ENCODE measurements at regions not wholly inside any gene's neighbourhood (a gene's known extent, or its start where the extent isn't known, plus 50 kb on each side); places are given as distances from the start of the nearest gene placed in this dataset.
"Not testable (repeated sequence)": the region's sequence is repeated elsewhere in the genome, so short reads cannot be mapped to it uniquely, and the experiment has no call there.

DNA sequence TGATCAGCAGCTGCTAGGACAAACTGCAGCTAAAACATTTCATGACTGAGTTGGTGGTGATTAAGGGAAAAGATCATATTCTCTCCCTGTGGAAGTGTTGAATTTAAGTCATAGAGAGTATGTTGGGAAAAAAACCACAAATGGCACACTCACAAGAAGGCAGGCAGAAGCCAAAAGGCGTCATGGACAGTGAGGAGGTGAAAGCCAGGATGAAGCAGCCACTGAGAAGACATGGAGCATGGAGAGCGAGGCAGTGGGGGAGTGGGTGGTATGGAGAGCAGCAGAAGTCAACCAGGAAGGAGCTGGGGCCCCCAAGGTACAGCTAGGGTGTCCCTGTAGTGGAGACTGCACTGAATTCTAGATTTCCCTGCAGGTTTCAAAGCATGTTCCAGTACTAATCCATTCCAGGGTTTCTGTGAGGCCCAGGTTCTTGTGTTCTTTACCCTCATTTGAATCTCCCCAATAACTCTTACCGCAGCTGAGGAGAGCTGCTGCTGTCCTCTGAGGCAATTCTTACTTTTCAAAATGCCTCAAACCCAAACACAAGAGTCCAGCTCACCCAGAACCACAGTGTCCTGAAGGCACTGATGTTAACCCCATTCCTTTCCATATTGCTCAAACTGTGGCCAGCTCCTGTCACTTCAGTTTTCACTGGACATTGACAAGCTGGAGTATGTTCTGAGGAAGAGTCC, 191.8 kb upstream of the E2F8 start:
- no peaks in the 10 kb centered on the region for H3K9me3 Mint-ChIP-seq
- peaks cover 2% of the 10 kb centered on the region for H3K36me3 Mint-ChIP-seq
- H3K4me1 Mint-ChIP-seq, result peaks cover 58 to 77% (median 65%) of the 10 kb centered on the region in 3 donors
- peak overlapping the region; percentile 15 to 89 (median 76) for H3K27ac Mint-ChIP-seq
- H3K27me3 Mint-ChIP-seq, result peaks cover 8% of the 10 kb centered on the region
- H3K4me3 Mint-ChIP-seq, result peak overlapping the region; percentile 53 to 87 (median 77)

DNA sequence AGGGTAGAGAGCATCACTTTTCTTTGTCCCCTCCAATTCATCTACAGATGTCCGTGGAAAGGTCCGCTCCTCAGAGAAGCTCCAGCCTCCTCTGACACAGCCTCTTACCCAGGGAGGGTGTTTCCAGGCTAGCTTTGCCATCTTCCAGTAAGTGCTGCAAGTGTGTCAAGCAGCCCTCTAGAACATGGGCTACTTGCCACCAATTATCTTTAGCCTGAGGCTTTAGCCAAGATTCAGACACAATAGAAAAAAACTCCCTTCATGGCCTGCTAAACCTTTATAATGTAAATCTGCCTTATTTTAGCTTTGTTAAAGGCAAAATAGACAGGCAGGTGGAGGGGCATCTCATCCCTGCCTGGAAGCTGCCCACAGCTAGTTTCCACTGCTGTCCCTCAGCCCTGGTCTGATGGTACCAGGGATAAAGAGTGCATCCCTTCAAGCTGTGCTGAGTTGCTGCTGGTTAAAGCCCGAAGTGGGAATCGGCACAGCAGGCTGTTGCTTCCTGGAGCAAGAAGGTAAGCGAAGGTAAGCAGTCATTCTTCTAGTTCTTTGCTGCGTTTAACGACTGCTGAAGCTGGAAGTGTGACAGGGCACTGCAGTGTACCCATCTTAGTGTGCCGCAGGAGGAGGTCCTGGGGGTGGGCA, 190.1 kb upstream of the E2F8 start:
- Mint-ChIP-seq H3K4me3 (peak overlapping the region in 1 of 4 donors; percentile 39), H3K36me3 (peaks cover 2% of the 10 kb centered on the region), H3K27me3 (peaks cover 6% of the 10 kb centered on the region), H3K27ac (no peak overlapping the region), H3K4me1 (peaks cover 53 to 76% (median 59%) of the 10 kb centered on the region in 3 donors), H3K9me3 (no peaks in the 10 kb centered on the region)

DNA sequence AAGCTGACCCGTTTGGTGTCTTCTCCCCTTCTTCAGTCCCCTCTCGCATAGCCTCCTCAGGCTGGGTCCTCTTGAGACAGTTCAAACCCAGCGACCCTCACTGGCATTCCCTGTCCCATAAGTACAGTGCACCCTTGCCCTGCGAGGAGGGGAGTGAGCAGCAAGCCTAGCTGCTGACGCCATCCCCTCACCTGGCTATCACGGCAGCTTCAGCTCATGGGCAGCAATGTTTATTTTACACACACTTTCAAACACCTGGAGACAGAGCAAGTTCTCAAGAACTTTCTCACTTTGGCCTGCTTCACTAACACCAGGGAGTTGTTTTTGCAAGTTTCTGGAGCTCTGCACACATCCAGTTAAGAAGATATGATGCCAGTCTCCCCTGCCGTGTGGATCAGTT, 189.6 kb upstream of the E2F8 start:
- Mint-ChIP-seq H3K4me3 (no peak overlapping the region), H3K36me3 (peaks cover 2% of the 10 kb centered on the region), H3K4me1 (peaks cover 57 to 74% (median 58%) of the 10 kb centered on the region in 3 donors), H3K9me3 (no peaks in the 10 kb centered on the region), H3K27ac (no peak overlapping the region), H3K27me3 (peaks cover 9% of the 10 kb centered on the region)

DNA sequence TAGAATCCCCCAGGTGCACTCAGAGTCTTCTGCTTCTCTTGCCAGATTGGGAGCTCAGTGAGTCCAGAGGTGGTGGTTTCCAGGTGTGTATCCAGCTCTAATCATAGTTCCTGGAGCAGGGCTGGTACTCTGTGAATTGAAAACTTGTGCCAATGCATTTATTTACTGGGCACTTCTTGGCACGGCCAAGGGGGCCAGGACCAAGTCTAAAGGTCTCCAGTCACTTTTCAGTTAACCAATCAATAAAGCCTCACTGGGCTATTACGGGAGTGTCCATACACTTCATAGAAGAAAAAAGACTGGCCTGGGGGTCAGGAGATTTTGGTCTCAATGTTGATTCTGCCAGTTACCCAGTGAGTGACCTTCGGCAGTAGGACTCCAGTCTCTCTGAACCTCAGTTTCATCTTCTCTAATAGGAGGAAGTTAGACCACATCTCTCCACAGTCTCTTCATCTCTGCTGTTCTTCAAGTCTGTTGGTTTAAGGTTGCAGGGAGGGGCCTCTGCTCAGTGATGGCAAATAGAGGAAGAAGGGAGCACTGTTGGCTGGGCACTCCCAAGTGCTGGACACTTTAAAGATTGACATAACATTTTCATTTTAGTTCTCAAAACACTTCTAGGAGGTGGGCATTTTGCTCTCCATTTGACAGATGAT, 188.5 kb upstream of the E2F8 start:
- Mint-ChIP-seq H3K9me3 (no peaks in the 10 kb centered on the region), H3K36me3 (no peaks in the 10 kb centered on the region), H3K4me1 (peaks cover 52 to 69% (median 55%) of the 10 kb centered on the region in 3 donors), H3K27me3 (peaks cover 11% of the 10 kb centered on the region), H3K27ac (peak overlapping the region in 1 of 3 donors; percentile 89), H3K4me3 (peak overlapping the region in 2 of 4 donors; percentile 63 to 69)

DNA sequence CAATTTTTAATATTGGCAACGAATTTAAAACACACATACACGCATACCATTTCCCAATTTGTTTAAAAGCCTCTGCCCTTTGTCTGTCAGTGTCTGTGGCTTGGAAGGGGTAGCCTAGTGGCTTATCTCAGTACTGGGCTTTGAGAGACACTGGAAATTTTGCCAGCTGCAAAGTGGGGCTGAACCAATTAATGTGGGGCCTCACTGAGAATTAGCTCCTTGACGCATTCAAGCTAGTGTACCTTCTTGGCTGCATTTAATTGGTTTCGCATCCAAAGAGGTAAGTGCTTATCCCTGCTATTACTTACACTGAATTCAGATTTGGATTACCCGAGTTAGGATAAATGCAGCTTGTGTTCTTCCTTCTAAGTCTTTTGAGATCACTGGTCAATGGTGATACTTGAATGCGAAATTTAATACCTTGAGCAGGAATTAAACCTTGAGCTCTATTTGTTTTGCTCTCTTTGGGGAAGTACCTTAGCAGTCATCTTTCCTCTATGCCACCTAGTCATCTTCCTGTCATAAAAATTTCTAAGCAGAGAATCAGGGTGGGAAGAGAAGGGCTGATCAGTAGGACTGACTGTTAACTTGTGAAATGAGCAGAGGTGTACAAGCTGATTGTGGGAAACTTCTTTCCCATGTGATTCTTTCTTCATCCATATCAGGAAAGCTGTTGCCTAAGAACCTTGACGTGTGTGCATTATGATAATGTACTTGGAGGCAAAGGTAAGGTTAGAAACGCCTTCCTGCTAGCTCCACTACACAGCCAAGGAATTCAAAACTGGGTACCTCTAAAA, 187.7 kb upstream of the E2F8 start:
- peak overlapping the region in 1 of 3 donors; percentile 57 for H3K27ac Mint-ChIP-seq
- no peaks in the 10 kb centered on the region for H3K36me3 Mint-ChIP-seq
- H3K27me3 Mint-ChIP-seq, result peaks cover 10% of the 10 kb centered on the region
- no peaks in the 10 kb centered on the region for H3K9me3 Mint-ChIP-seq
- peak overlapping the region in 1 of 4 donors; percentile 69 for H3K4me3 Mint-ChIP-seq
- H3K4me1 Mint-ChIP-seq, result peaks cover 44 to 61% (median 46%) of the 10 kb centered on the region in 3 donors

DNA sequence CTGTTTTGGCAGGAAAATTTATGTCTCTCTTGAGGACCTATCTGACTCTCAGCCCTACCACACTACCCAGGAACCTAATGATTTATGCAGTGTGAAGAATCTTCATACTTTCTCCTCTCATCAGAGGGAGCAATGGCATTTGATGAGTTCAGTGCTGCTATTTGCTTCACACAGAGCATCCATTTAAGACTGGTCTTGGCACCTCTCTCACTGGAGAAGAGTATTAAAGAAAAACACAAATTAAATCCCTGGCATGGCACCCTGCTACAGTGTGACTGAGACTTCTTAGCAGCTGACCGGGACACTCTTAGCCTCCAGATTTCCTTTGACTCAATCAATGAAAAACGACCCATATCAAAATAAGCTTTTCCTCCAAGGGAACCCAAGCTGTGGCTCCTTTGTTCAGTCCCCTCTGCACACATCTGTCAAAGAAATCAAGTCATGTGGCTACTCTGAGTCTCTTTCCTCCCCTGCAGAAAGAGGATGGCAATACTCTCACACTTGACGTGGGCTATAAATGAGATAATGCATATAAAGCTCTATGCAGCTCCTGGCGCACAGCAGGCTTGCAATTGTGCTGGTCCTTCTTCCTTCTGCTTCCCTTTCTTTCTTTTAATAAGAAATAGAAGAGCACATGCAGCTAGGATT, 186.1 kb upstream of the E2F8 start:
- Mint-ChIP-seq H3K9me3 (no peaks in the 10 kb centered on the region), H3K36me3 (no peaks in the 10 kb centered on the region), H3K4me3 (peak overlapping the region in 2 of 4 donors; percentile 19 to 46), H3K27ac (no peak overlapping the region), H3K4me1 (peaks cover 30 to 50% (median 35%) of the 10 kb centered on the region in 3 donors), H3K27me3 (peaks cover 10% of the 10 kb centered on the region)

DNA sequence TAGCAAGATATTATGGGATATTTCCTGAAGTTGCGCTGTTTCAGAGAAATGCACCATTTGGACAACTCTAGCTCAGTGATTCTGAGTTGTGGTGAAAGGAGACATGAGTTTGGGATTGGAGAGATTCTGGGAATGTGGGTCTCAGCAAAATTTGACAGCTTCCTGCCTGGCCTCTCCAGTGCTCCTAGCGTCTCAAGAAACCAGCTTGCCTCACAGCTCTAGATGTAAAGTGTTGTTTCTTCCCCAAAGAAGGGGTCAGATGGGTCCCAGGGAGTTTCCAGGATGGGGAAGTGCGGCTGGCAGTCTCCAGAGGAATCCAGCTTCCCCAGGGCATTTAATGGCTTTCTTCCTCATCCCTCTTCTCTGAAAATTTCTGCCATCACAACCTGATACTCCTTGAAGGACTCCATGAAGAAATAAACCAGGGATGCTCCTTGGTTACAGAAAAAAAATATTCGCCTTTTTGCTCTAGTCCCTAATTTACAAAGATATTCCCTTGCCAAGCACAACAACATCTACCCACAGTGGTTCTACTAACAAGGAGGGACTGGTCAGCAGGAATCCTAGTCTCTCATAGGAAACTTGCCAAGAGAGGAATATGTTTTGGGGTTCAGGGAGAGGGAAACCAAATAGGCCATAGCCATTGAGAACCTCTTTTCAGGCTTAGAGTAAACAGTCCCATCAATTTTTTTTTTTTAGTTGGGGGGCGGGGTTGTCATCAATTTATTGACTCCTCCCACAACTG, 185.4 kb upstream of the E2F8 start:
- H3K27me3 Mint-ChIP-seq, result peaks cover 10% of the 10 kb centered on the region
- H3K27ac Mint-ChIP-seq, result peak overlapping the region in 1 of 3 donors; percentile 10
- H3K9me3 Mint-ChIP-seq, result no peaks in the 10 kb centered on the region

DNA sequence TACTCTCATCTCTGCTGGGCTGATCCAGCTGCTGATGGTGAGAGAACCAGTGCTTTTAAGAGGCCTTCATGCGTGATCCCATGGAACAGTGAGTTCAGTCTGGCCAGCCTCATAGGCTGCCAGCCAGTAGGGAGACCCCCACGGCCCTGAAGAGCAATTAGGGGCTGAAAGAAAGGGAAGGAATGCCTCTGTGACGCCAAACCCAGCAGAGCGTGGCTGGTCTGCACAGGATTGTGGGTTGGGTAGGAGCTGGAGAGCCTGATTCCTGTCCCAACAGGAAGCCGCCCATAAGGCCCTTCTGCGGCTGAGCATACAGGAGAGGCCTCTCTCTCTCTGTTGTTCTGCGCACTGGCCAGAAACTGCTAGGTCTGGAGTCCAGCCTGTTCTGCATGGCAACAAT, 181.5 kb upstream of the E2F8 start:
- no peak overlapping the region for H3K4me3 Mint-ChIP-seq
- H3K9me3 Mint-ChIP-seq, result peaks cover 0 to 4% (median 2%) of the 10 kb centered on the region in 3 donors
- H3K27me3 Mint-ChIP-seq, result peaks cover 5% of the 10 kb centered on the region
- no peak overlapping the region for H3K27ac Mint-ChIP-seq
- H3K4me1 Mint-ChIP-seq, result peaks cover 7 to 23% (median 12%) of the 10 kb centered on the region in 3 donors
- H3K36me3 Mint-ChIP-seq, result peaks cover 4% of the 10 kb centered on the region

More for the DNA sequence above, 185.4 kb upstream of the E2F8 start:
- peaks cover 25 to 47% (median 32%) of the 10 kb centered on the region in 3 donors for H3K4me1 Mint-ChIP-seq
- H3K4me3 Mint-ChIP-seq, result peak overlapping the region in 1 of 4 donors; percentile 46
- H3K36me3 Mint-ChIP-seq, result no peaks in the 10 kb centered on the region

DNA sequence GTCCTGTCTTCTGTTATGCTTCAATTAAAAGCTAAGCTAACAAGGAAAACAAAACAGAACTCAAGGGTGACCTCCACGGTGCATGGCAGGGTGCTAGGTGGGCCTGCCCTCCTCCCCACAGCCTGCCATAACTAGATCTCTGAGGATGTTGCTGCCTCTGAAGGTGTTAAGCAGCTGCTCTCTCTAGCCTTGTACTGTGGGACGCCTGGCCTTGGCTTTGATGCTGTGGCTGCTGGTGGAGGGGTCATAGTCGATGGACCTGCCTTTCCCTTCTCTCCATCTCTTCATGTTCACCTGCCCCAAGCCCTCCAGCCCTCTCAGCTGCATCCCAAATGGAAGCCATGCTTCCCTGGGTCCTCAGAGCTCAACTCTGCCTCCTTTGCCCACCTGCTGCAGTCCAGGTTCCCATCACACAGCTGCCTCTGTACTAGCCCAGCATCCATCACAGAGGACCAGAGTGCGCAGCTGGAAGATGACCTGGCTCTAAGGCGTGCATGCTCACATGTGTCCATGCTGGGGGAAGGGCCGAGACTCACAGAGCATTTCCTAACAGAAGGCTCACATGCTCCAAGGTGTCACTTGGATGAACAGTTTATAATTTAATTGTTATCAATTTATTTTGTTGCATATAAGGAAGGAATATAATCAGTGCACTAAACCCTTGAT, 180.3 kb upstream of the E2F8 start:
- Mint-ChIP-seq H3K27me3 (peaks cover 7% of the 10 kb centered on the region), H3K4me1 (peaks cover 5 to 11% (median 5%) of the 10 kb centered on the region in 3 donors), H3K36me3 (peaks cover 4% of the 10 kb centered on the region), H3K4me3 (no peak overlapping the region), H3K9me3 (peaks cover 0 to 8% (median 4%) of the 10 kb centered on the region in 3 donors), H3K27ac (no peak overlapping the region)

DNA sequence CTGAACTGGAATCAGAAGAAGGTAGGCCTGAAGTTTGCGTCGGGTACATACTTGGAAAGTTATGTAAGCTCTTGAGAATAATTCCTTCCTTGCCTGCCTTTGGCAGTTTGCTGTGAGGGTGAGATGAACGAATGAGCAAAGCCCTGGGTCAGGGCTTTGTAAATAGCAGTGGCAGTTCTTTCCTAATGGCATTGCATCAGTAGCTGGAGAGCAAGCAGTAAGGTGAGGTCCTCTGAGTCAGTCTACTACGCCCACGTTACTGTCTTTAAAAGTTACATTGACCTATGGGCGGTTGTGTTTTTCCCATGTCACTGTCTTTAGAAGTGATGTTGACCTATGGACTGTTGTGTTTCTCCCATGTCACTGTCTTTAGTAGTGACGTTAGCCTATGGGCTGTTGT, 179.1 kb upstream of the E2F8 start:
- Mint-ChIP-seq H3K36me3 (peaks cover 7% of the 10 kb centered on the region), H3K27ac (no peak overlapping the region), H3K4me1 (peaks cover 0 to 7% (median 0%) of the 10 kb centered on the region in 3 donors), H3K4me3 (no peak overlapping the region), H3K9me3 (peaks cover 0 to 11% (median 4%) of the 10 kb centered on the region in 3 donors), H3K27me3 (peaks cover 4% of the 10 kb centered on the region)

DNA sequence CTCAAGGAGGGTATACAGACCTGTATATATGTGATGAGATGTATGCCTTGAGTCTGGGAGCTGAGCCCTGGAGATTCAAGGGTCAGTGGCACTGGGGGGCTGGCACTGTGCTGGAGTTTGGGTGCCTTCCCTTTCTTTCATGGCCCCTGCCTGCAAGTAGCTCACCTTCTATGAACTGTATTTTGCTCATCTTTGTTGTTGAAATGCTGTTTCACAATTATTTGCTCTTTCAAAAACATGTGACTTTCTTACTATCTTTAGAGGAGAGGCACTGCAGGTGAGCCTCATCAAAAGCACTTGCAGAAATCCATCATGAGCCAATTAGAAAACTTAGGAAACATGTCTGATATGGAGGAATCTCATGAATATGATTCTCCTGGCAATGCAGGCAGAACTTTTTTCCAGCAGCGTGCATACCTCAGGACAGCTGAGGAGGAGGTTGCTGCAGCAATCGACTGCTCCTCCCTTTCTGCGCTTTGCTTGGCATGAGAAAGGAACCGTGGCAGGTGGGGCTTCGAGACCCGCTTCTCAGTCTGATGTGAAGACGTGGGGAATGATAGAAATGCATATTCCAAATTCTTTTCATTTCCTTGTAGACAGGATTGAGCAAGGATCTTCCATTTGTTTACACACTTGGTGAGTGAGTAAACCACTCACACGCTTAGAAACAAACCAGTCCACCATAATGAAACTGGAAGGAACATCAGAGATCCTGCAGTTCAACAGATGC, 178.4 kb upstream of the E2F8 start:
- H3K36me3 Mint-ChIP-seq, result peaks cover 7% of the 10 kb centered on the region
- peaks cover 5% of the 10 kb centered on the region for H3K27me3 Mint-ChIP-seq
- H3K9me3 Mint-ChIP-seq, result peaks cover 0 to 16% (median 4%) of the 10 kb centered on the region in 3 donors
- H3K4me1 Mint-ChIP-seq, result peaks cover 0 to 7% (median 0%) of the 10 kb centered on the region in 3 donors
- H3K4me3 Mint-ChIP-seq, result no peak overlapping the region
- no peak overlapping the region for H3K27ac Mint-ChIP-seq

DNA sequence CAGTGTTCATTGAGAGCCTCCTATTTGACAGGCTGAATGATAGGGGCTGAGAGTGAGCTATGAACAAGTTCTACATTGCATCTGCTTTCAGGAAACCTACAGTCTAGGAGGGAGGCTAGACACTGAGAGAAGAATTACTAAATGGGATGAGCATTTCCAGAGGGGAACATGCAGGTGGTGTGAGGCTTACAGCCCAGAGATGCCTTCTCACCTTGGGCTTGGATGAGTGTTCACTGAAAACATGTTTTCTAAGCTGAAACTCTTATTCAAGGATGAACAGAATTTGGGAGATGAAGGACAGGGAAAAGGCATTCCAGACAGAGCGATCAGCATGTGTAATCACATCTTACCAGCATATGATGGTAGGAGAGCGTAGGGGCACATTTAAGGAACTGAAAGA, 177.5 kb upstream of the E2F8 start:
- Mint-ChIP-seq H3K27ac (no peak overlapping the region), H3K27me3 (peaks cover 5% of the 10 kb centered on the region), H3K4me3 (no peak overlapping the region), H3K36me3 (peaks cover 7% of the 10 kb centered on the region), H3K9me3 (peaks cover 0 to 20% (median 4%) of the 10 kb centered on the region in 3 donors), H3K4me1 (peaks cover 0 to 7% (median 0%) of the 10 kb centered on the region in 3 donors)

DNA sequence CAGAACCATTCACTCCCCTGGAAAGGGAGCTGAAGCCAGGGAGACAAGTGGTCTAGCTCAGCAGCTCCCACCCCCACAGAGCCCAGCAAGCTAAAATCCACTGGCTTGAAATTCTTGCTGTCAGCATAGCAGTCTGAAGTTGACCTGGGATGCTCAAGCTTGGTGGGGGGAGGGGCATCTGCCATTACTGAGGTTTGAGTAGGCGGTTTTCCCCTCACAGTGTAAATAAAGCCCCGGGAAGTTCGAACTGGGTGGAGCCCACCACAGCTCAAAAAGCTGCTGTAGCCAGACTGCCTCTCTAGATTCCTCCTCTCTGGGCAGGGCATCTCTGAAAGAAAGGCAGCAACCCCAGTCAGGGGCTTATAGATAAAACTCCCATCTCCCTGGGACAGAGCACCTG, 171.3 kb upstream of the E2F8 start:
- not testable (repeated sequence) for H3K4me3 Mint-ChIP-seq, H3K27ac Mint-ChIP-seq, H3K36me3 Mint-ChIP-seq
- Mint-ChIP-seq H3K27me3 (peaks cover 13% of the 10 kb centered on the region), H3K4me1 (peaks cover 6 to 27% (median 18%) of the 10 kb centered on the region in 3 donors), H3K9me3 (peaks cover 0 to 16% (median 0%) of the 10 kb centered on the region in 3 donors)
